ENCODE measurements at regions not wholly inside any gene's neighbourhood (a gene's known extent, or its start where the extent isn't known, plus 50 kb on each side); places are given as distances from the start of the nearest gene placed in this dataset.

DNA sequence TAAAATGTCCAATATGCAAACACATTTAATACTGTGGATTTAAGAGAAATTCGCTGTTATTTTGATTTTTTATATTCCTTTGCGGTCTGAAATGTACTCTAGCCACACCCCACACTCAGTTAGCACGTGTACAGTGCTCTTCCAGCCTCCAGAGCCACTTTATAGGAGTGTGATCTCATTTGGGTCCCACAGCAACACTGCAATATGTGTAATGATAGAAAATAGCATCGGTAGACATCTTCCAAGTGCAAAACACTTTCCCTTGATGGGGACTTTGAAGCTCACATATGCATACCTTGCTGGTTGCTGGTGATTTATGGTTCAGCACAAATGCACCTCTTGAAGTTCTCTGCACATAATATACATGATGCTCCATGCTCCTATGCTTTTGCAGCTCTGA is 148.3 kb downstream of the GAS1 start:
- TF ChIP-seq POLR2A (IDR thresholded peaks at IDR 0.05): no peak
- TF ChIP-seq, protein P1, sequence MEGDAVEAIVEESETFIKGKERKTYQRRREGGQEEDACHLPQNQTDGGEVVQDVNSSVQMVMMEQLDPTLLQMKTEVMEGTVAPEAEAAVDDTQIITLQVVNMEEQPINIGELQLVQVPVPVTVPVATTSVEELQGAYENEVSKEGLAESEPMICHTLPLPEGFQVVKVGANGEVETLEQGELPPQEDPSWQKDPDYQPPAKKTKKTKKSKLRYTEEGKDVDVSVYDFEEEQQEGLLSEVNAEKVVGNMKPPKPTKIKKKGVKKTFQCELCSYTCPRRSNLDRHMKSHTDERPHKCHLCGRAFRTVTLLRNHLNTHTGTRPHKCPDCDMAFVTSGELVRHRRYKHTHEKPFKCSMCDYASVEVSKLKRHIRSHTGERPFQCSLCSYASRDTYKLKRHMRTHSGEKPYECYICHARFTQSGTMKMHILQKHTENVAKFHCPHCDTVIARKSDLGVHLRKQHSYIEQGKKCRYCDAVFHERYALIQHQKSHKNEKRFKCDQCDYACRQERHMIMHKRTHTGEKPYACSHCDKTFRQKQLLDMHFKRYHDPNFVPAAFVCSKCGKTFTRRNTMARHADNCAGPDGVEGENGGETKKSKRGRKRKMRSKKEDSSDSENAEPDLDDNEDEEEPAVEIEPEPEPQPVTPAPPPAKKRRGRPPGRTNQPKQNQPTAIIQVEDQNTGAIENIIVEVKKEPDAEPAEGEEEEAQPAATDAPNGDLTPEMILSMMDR (IDR thresholded peaks at IDR 0.05): no peak
